HepG2 (cell line): ENCODE measurements at regions not wholly inside any gene's neighbourhood (a gene's known extent, or its start where the extent isn't known, plus 50 kb on each side); places are given as distances from the start of the nearest gene placed in this dataset.

Experiments used
- GABPA ChIP-seq, 2 experiments: IDR thresholded peaks; 2 replicates each; pipeline ENCODE4 v1.6.1; 2011 to 2016; ENCODE audit warnings: low read depth in 2 of 2, low read length in 1 of 2, missing biosample characterization in 1 of 2, missing genetic modification characterization in 1 of 2
- KAT8 ChIP-seq: IDR thresholded peaks from 2 replicates; pipeline ENCODE4 v1.6.1; 2016; ENCODE audit warnings: missing genetic modification reagents, missing compliant biosample characterization
- MAFG ChIP-seq: sonication (generic); formaldehyde crosslinking; IDR thresholded peaks from 2 replicates; pipeline ENCODE4 v1.5.1; 2020; ENCODE audit warnings: mild to moderate bottlenecking, missing genetic modification reagents
- PRDM4 ChIP-seq: sonication (generic); formaldehyde crosslinking; IDR thresholded peaks from 2 replicates; pipeline ENCODE4 v1.9.0; 2021; ENCODE audit warnings: missing genetic modification reagents, borderline replicate concordance
- TF ChIP-seq, protein P1 (sequence below): sonication (generic); formaldehyde crosslinking; IDR thresholded peaks from 2 replicates; pipeline ENCODE4 v1.4.0; 2020; ENCODE audit warnings: missing genetic modification reagents, borderline replicate concordance
- TF ChIP-seq, protein P2 (sequence below): sonication (generic); formaldehyde crosslinking; IDR thresholded peaks from 2 replicates; pipeline ENCODE4 v1.5.0; 2020; ENCODE audit warnings: mild to moderate bottlenecking, missing genetic modification reagents, moderate library complexity
- TF ChIP-seq, protein P3 (sequence below): sonication (generic); formaldehyde crosslinking; IDR thresholded peaks from 2 replicates; pipeline ENCODE4 v1.9.0; 2022; ENCODE audit warnings: missing genetic modification reagents, mild to moderate bottlenecking, borderline replicate concordance

GRCh38 chr4:147408189-147408588 is 72.7 kb upstream of the EDNRA start:
- TF ChIP-seq, protein P1, sequence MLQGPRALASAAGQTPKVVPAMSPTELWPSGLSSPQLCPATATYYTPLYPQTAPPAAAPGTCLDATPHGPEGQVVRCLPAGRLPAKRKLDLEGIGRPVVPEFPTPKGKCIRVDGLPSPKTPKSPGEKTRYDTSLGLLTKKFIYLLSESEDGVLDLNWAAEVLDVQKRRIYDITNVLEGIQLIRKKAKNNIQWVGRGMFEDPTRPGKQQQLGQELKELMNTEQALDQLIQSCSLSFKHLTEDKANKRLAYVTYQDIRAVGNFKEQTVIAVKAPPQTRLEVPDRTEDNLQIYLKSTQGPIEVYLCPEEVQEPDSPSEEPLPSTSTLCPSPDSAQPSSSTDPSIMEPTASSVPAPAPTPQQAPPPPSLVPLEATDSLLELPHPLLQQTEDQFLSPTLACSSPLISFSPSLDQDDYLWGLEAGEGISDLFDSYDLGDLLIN (CRISPR knock-in tag) = no peak
- no peak for TF ChIP-seq PRDM4
- TF ChIP-seq MAFG (CRISPR knock-in tag) = no peak
- TF ChIP-seq, protein P2, sequence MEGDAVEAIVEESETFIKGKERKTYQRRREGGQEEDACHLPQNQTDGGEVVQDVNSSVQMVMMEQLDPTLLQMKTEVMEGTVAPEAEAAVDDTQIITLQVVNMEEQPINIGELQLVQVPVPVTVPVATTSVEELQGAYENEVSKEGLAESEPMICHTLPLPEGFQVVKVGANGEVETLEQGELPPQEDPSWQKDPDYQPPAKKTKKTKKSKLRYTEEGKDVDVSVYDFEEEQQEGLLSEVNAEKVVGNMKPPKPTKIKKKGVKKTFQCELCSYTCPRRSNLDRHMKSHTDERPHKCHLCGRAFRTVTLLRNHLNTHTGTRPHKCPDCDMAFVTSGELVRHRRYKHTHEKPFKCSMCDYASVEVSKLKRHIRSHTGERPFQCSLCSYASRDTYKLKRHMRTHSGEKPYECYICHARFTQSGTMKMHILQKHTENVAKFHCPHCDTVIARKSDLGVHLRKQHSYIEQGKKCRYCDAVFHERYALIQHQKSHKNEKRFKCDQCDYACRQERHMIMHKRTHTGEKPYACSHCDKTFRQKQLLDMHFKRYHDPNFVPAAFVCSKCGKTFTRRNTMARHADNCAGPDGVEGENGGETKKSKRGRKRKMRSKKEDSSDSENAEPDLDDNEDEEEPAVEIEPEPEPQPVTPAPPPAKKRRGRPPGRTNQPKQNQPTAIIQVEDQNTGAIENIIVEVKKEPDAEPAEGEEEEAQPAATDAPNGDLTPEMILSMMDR (CRISPR knock-in tag) = no peak
- no peak for TF ChIP-seq GABPA (IDR thresholded peaks at IDR 0.05; ENCODE audit: low read depth, low read length)
- no peak for TF ChIP-seq GABPA (CRISPR knock-in tag; IDR thresholded peaks at IDR 0.05; ENCODE audit: low read depth)
- TF ChIP-seq KAT8 = no peak
- TF ChIP-seq, protein P3, sequence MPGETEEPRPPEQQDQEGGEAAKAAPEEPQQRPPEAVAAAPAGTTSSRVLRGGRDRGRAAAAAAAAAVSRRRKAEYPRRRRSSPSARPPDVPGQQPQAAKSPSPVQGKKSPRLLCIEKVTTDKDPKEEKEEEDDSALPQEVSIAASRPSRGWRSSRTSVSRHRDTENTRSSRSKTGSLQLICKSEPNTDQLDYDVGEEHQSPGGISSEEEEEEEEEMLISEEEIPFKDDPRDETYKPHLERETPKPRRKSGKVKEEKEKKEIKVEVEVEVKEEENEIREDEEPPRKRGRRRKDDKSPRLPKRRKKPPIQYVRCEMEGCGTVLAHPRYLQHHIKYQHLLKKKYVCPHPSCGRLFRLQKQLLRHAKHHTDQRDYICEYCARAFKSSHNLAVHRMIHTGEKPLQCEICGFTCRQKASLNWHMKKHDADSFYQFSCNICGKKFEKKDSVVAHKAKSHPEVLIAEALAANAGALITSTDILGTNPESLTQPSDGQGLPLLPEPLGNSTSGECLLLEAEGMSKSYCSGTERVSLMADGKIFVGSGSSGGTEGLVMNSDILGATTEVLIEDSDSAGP (CRISPR knock-in tag) = no peak
